ENCODE measurements at regions not wholly inside any gene's neighbourhood (a gene's known extent, or its start where the extent isn't known, plus 50 kb on each side); places are given as distances from the start of the nearest gene placed in this dataset.

DNA sequence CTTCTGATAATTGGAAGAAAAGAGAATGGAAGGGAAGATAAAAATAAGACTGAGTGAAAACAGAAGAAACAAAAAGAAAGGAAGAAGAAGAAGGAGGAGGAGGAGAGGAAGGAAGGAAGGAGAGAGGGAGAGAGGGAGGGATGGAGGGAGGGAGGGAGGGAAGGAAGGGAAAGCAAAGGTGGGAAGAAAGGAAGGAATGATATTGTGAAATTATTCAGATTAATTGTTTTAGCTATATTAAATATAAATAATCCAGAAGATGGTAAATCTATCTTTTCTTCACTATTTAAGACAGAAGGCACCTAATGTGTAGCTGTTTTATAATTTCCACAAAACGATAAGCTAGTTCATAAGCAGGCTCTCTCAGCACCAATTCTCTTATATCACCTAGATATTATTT is 191.3 kb upstream of the LRRC7 start:
- no peak for DNase-seq

- DNase-seq: no peak
Observed at GRCh38 chr1:69377507-69377906, 190.2 kb upstream of the LRRC7 start.

DNA sequence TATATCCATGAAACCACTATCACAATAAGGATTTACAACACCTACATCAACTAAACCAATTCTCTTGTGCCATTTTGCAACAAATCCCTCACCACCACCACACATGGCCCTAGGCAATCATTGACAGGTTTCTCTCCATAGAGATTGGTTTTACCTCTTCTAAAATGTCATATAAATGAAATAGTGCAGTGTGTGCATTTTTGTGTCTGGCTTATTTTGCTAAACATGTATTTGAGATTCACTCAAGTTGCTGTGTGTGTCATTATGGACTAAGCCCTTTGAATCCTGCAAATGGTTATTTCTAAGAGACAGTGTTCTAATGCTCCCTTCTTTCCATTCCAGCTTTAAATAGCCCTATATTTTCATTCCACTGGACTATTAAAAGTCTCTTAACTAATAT is 179.7 kb upstream of the LRRC7 start:
- DNase-seq: no peak

GRCh38 chr1:69400128-69400527 is 167.6 kb upstream of the LRRC7 start:
- no peak for DNase-seq

GRCh38 chr1:69401879-69402278 is 165.8 kb upstream of the LRRC7 start:
- no peak for DNase-seq

GRCh38 chr1:69403756-69404320 is 163.9 kb upstream of the LRRC7 start:
- DNase-seq: no peak

- no peak for DNase-seq
Observed at GRCh38 chr1:69404486-69404885, 163.2 kb upstream of the LRRC7 start.

DNA sequence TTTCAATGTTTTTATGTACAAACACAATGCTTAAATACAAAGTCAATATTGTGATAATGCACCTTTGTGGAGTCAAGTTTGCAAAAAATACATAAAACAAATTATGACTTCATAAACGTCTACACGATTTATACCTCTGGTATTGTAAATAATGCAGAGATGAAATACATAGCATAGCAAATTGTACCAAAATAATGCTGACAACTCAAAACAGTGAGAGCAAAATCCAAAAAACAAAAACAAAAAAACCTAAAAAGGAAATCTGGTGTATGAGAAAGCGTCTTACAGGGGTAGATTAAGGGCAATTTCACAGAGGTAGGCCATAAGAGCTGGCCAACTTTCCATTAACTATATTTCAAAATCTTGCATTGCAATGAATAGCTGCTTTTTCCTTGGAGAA is 161.5 kb upstream of the LRRC7 start:
- no peak for DNase-seq

DNA sequence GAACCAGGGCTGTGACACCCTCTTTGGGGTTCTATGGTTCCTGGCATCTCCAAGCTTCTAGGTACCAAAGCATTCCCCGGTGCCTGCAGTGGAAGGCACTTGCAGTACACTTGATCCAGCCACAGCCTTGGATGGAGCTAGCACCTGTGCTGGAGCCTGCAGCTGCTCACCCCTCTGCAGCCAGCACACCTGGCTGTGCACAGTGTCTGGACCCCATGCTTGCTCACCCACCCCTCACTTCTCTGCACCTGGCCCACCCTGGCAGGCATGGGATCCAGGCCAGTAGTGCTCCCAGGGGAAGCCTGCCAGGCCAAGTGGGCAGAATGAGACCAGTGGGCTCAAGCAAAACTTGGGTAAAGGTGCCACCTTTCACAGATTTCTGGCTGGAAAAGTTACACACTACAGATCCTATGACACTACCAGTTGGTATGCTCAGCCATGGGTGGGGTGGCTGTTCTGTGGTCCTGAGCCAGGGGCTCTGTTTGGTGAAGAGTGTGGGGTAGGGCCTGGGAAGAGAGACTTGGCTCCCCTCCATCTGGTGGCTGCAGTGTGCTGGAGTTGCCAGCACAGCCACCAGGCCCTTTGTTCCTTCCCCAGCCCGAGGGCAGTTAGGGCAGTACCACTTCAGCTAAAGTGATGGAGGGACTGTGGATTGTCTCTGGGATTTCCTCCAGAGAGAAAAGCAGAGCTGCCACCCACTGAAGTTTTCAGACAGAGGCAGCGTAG is 157.8 kb upstream of the LRRC7 start:
- DNase-seq: no peak

- no peak for DNase-seq
Observed at GRCh38 chr1:69410457-69410850, 157.3 kb upstream of the LRRC7 start.

DNA sequence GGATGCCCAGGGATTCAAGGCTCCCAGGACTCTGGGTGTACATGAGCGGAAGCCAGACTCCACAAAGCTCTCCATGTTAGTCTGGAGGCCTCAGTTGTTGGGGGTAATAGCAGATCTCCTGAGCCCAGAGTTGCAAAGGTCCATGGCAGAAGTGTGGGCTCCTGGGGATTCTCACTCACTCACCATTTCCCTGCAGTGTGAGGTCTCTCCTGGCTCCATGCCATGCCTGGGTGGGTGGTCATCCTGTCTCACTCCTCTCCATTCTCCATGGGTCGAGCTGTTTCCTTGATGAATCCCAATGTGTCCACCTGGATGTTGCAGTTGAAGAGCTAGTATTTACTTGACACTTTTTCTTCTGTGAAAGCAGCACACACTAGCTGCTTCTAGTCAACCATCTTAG is 156.8 kb upstream of the LRRC7 start:
- DNase-seq: no peak

GRCh38 chr1:69411617-69412016 is 156.1 kb upstream of the LRRC7 start:
- no peak for DNase-seq

GRCh38 chr1:69413129-69413528 is 154.6 kb upstream of the LRRC7 start:
- no peak for DNase-seq

DNA sequence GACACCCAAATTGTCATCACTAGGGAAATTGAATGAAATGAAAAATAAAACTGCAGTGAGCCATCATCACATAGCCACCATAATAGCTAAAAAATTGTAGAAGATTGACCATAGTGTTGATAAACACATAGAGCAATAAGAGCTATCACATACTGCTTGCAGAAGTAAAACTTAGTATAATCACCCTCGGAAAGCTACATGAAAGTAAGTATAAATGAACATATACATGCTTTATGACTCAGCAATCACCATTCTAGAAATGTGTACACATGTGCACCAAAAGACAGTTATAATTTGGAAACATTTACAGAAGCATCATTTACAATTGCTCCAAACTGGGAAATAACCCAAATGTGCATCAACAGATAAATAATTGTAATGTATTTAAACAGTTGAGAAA is 153.1 kb upstream of the LRRC7 start:
- no peak for DNase-seq

- DNase-seq: no peak
Observed at GRCh38 chr1:69421286-69421685, 146.4 kb upstream of the LRRC7 start.

- DNase-seq: no peak
Observed at GRCh38 chr1:69425871-69426270, 141.9 kb upstream of the LRRC7 start.

DNA sequence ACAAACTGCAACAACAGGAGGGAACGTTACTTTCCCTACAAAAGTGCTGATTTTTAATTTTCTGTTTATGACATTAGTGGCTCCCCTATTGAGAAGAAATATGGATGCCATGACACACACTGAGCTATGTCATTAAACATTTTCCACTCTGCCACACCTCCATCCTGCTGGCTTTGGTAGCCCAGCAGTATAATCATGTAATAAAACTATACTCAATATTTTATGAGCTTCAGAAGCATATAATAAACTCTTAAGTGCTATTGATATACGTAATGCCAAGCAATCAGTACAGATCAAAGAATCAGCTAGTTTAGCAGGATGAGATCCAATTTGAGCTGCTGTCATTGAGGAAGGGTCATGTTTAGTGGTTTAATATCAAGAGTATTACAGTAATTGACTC is 141.3 kb upstream of the LRRC7 start:
- no peak for DNase-seq

DNA sequence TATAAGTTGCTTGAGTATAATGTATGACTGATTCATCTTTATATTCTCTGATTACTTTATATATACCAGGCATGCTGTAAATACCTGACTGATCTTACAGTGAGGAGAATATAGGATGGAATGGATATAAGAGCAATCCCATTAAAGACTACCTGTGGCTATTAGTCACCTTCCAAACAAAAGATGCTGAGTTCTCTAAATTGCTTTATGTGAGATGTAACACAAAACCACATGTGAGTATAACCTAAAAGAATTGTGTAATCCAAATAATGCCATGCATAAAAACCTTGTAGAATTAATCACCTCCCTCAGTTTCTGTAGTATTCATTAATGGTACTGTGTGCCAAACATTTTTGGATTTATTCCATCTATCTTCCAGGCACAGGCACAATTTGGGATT is 134.6 kb upstream of the LRRC7 start:
- no peak for DNase-seq

DNA sequence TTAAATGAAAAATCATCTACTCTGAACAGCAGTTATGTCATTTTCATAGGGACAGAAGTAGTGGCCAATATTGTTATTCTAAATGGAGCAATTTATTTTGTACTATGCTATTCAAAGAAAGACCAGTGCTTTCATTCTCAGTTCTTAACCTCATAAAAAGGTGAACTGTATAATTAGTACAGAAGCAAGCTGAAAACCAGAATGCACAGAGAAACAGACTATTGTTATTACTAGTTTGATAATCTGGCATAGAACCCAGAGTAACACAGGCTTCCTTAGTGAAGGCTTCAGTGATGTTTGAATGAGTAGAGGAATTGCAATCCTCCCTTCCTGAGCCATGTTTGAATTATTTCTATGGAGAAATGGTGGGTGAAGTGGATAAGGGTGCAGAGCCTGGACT is 131.6 kb upstream of the LRRC7 start:
- DNase-seq: no peak

DNA sequence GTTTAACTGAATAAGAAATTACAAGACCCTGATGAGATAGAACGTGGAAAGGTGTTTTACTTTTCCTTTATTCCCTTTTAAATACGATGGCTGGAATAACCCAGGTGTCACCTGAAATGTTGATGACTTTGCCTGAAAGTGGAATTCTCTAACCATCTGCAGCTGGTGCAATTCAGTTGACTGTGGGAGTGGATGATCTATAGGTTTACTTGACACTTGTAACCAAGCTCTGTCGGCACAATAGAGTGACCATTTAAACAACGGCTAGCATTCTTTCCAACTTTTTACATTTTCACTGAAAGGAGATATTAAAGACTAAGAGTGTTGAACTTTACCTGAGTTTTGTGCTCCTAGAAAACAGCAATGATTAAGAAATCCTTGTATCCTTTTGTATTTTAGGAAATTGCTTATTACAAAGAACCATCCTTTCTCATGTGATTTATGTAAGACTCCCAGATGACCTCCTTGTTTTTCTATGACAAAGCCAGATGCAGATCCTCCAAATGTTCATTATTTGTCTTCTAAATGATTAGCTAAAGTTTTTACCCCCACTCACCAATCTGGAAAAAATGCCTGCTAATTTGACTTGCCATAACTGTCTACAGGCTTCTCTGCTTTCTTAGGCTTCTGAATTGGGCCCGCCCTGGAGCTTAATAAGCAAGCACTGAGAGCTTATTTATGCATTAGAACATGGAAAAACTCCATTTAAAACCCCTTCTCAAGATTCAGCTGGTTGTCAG is 129.5 kb upstream of the LRRC7 start:
- no peak for DNase-seq

GRCh38 chr1:69441496-69441895 is 126.2 kb upstream of the LRRC7 start:
- DNase-seq: no peak

DNA sequence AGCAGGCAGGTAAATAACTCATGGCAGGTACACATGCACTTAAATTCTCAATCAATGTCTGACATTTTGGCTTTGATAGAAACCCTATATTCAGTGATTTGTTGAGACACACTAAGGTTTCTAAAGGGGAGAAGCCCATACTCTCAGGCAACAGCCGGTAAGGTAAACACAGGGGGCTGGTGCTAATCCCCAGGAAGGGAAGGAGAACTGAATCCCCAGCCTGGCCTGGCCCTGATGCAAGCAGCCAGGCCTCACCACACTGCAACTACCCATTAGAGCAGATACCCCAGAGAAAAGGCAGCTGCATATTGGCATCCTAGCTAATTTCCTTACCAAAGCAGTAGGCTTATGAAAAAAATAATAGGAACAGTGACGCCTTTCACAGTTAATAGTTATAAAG is 116.5 kb upstream of the LRRC7 start:
- DNase-seq: no peak

DNA sequence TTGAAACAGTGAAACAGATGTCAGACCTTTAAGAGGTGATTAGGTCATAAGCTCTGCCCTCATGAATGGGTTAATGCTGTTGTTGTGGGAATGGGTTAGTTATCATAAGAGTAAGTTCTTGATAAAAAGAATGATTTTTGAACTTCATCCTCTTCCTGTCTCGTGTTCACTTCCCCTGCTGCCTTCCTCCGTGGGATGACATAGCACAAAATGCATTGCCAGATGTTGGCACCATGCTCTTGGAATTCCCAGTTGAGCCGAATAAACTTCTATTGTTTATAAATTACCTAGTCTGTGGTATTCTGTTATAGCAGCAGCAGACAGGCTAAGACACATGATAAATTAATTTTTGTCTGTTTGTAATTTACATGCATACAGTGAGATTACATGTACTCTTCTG is 112.0 kb upstream of the LRRC7 start:
- DNase-seq: no peak

DNA sequence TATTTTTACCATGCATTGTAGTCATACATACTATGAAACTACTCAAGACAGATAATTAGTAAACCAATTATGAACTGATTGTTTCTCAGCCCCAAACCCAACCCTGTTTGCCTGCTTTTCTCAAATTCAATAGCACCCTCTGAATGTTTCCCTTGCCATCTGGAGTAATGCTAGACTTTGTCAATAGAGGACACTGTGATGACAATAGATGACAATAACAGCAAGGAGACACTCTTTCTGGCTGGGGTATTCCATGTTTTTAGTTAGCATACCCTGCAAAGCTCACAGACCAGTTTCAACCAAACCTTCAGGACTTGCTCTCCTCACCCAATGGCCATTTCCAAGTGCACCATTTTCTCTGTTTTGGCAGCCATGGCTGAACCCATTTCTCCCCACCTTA is 108.5 kb upstream of the LRRC7 start:
- DNase-seq: no peak

GRCh38 chr1:69475021-69475420 is 92.7 kb upstream of the LRRC7 start:
- no peak for DNase-seq
